Ishikawa (cell line): ENCODE measurements at regions not wholly inside any gene's neighbourhood (a gene's known extent, or its start where the extent isn't known, plus 50 kb on each side); places are given as distances from the start of the nearest gene placed in this dataset.

Experiments
- CEBPB ChIP-seq: IDR thresholded peaks from 2 replicates; pipeline ENCODE4 v1.6.1; 2012
- CREB1 ChIP-seq: IDR thresholded peaks from 2 replicates; pipeline ENCODE4 v1.6.1; 2012; ENCODE audit warnings: low read depth
- EGR1 ChIP-seq: IDR thresholded peaks from 2 replicates; pipeline ENCODE4 v1.6.1; 2012
- EP300 ChIP-seq: IDR thresholded peaks from 2 replicates; pipeline ENCODE4 v1.6.1; 2012; ENCODE audit warnings: borderline replicate concordance
- FOXM1 ChIP-seq: IDR thresholded peaks from 2 replicates; pipeline ENCODE4 v1.6.1; 2012; ENCODE audit warnings: low read depth, borderline replicate concordance
- NFIC ChIP-seq: IDR thresholded peaks from 2 replicates; pipeline ENCODE4 v1.6.1; 2012
- RAD21 ChIP-seq: IDR thresholded peaks from 2 replicates; pipeline ENCODE4 v1.6.1; 2012; ENCODE audit warnings: low read depth
- TAF1 ChIP-seq: IDR thresholded peaks from 2 replicates; pipeline ENCODE4 v1.6.1; 2012; ENCODE audit warnings: low read depth, mild to moderate bottlenecking
- TCF12 ChIP-seq: IDR thresholded peaks from 2 replicates; pipeline ENCODE4 v1.6.1; 2012; ENCODE audit warnings: low read depth
- TEAD4 ChIP-seq: IDR thresholded peaks from 2 replicates; pipeline ENCODE4 v1.6.1; 2012
- YY1 ChIP-seq: IDR thresholded peaks from 2 replicates; pipeline ENCODE4 v1.6.1; 2012; ENCODE audit warnings: low read depth
- ZBTB7A ChIP-seq: IDR thresholded peaks from 2 replicates; pipeline ENCODE4 v1.6.1; 2012; ENCODE audit warnings: low read depth
- TF ChIP-seq, protein P1 (sequence below): IDR thresholded peaks from 2 replicates; pipeline ENCODE4 v1.6.1; 2012; ENCODE audit warnings: low read depth, mild to moderate bottlenecking
- TF ChIP-seq, protein P2 (sequence below): IDR thresholded peaks from 2 replicates; pipeline ENCODE4 v1.6.1; 2012
- TF ChIP-seq, protein P3 (sequence below): IDR thresholded peaks from 2 replicates; pipeline ENCODE4 v1.6.1; 2012

DNA sequence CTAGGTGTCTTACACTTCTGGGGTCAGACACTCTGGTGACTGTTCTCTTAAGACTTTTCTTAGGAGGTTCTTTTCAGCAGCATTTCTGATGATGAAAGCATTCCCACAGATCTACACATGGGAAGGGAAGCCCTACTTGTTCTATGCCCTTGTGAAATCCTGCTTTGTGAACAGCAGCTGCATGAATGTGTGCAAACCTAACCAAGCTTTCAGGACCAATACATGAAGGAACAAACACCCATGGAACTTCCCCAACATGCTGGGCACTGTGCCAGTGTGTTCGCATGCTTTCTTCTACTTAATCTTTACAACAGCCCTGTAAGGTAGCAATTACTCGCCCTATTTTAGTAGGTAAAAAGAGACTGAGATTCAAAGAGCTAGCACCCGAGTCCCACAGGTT, 439.9 kb upstream of the KLF4 start:
- TF ChIP-seq FOXM1 (no peak), TCF12 (no peak), TEAD4 (no peak), EP300 (no peak), ZBTB7A (no peak), CEBPB (no peak), EGR1 (no peak), RAD21 (no peak), NFIC (no peak), CREB1 (no peak), TAF1 (no peak), YY1 (no peak)
- TF ChIP-seq, protein P1, sequence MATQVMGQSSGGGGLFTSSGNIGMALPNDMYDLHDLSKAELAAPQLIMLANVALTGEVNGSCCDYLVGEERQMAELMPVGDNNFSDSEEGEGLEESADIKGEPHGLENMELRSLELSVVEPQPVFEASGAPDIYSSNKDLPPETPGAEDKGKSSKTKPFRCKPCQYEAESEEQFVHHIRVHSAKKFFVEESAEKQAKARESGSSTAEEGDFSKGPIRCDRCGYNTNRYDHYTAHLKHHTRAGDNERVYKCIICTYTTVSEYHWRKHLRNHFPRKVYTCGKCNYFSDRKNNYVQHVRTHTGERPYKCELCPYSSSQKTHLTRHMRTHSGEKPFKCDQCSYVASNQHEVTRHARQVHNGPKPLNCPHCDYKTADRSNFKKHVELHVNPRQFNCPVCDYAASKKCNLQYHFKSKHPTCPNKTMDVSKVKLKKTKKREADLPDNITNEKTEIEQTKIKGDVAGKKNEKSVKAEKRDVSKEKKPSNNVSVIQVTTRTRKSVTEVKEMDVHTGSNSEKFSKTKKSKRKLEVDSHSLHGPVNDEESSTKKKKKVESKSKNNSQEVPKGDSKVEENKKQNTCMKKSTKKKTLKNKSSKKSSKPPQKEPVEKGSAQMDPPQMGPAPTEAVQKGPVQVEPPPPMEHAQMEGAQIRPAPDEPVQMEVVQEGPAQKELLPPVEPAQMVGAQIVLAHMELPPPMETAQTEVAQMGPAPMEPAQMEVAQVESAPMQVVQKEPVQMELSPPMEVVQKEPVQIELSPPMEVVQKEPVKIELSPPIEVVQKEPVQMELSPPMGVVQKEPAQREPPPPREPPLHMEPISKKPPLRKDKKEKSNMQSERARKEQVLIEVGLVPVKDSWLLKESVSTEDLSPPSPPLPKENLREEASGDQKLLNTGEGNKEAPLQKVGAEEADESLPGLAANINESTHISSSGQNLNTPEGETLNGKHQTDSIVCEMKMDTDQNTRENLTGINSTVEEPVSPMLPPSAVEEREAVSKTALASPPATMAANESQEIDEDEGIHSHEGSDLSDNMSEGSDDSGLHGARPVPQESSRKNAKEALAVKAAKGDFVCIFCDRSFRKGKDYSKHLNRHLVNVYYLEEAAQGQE: no peak
- TF ChIP-seq, protein P2, sequence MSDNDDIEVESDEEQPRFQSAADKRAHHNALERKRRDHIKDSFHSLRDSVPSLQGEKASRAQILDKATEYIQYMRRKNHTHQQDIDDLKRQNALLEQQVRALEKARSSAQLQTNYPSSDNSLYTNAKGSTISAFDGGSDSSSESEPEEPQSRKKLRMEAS: no peak
- TF ChIP-seq, protein P3, sequence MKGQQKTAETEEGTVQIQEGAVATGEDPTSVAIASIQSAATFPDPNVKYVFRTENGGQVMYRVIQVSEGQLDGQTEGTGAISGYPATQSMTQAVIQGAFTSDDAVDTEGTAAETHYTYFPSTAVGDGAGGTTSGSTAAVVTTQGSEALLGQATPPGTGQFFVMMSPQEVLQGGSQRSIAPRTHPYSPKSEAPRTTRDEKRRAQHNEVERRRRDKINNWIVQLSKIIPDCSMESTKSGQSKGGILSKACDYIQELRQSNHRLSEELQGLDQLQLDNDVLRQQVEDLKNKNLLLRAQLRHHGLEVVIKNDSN: no peak

DNA sequence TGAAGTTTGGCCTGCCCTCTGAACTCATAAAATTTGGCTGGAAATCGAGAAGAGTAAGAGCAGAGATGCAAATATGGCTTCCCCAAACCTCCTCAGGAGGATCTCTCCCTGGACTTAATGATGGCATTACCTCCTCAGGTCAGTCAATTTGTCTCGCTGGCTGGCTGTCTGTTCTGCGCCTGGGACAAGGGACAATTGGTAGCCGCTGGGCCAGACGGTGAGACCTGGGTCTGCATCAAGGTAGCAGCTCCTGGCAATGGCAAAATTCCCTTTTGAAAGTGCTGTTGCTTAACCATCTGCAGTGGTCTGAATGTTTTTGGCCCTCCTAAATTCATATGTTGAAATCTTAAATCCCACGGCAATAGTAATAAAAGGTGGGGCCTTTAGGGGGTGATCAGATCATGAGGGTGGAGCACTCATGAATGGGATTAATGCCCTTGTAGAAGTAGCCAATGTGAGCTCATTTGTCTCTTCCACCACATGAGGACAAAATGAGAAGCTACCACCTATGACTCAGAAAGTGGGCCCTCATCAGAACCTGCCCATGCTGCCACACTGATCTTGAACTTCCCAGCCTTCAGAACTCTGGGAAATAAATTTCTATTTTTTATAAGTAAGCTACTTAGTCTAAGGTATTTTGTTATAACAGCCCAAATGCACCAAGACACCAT, 439.3 kb upstream of the KLF4 start:
- no peak for TF ChIP-seq TAF1
- no peak for TF ChIP-seq EGR1
- no peak for TF ChIP-seq CREB1
- TF ChIP-seq YY1: no peak
- no peak for TF ChIP-seq FOXM1
- TF ChIP-seq, protein P2: no peak

DNA sequence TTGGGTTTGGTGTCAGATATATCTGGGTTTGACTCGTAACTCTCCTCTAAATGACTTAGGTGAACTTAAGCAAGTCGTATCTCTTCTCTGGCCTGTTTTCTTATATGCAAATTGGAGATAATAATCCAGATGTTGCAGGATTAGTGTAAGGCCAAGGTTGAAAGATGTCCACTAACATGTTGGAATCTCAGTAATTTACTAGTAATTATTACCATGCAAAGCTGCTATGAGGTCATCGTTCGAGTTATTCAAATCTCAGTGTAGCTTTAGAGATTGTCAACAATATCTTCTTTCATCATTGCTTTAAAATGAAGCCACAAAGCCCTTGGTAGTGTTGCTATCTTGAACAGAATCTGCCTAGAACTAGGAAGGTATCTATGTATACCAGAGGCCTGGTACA, 437.7 kb upstream of the KLF4 start:
- TF ChIP-seq YY1 (no peak), ZBTB7A (no peak)

DNA sequence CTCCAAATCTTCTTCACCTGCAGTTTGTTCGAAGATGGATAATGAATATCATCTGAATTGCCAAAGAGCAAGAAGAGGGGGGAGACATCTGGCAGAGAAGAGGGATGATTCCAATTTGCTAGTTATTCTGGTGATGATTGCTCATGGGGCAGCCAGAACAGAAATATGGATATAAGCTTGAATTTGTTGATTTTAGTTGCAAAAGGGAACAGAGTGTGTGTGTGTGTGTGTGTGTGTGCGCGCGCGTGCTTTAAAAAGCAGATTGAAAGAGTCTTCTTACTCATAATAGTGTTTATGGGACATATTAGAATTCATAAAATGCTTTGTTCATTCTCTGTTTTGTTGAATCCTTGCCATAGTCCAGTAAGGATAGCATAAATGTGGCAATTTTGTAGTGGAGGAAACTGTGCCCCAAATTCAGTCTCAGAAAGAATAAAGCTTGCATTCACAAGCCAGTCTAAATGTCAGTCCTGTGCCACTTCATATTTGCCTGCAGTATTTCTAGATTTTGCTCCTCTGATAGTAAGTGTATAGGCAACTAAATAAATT, 436.3 kb upstream of the KLF4 start:
- no peak for TF ChIP-seq CREB1
- TF ChIP-seq, protein P3: no peak
- no peak for TF ChIP-seq EGR1
- no peak for TF ChIP-seq TCF12
- TF ChIP-seq YY1: no peak
- no peak for TF ChIP-seq EP300
- no peak for TF ChIP-seq NFIC
- no peak for TF ChIP-seq CEBPB
- TF ChIP-seq, protein P2: no peak
- TF ChIP-seq FOXM1: no peak
- no peak for TF ChIP-seq TEAD4
- TF ChIP-seq, protein P1: no peak

DNA sequence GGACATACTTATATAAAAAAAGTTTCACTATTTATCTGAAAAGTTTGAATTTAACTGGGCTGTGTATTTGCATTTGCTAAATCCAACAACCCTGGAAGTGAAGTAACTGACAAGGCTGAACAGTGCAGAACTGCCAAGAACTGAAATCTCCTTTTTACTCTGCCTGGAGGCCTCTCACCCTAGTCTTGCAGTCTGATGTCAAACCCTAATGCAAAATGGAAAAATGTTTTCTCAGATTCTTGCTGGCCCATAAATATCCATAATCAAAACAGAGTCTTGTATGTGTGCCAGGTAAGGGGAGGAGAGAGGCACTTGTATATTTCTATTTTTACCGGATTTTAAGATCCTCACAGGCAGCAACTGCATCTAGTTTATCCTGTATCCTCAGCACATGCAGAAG, 432.7 kb upstream of the KLF4 start:
- TF ChIP-seq TAF1 (no peak), EGR1 (no peak), TEAD4 (no peak), FOXM1 (no peak), TCF12 (no peak), CEBPB (no peak), ZBTB7A (no peak), NFIC (no peak), EP300 (no peak), CREB1 (no peak), YY1 (no peak)
- TF ChIP-seq, protein P3: no peak
- TF ChIP-seq, protein P1: no peak
